ENCODE measurements at regions not wholly inside any gene's neighbourhood (a gene's known extent, or its start where the extent isn't known, plus 50 kb on each side); places are given as distances from the start of the nearest gene placed in this dataset.
A peak's percentile ranks its signal among the peaks of the same experiment; 100 is the strongest.

- Mint-ChIP-seq H3K4me3 (no peak overlapping the region), H3K27me3 (peaks cover 1 to 3% of the 10 kb centered on the region in 2 donors), H3K9me3 (peaks cover 0 to 14% (median 6%) of the 10 kb centered on the region in 8 donors), H3K4me1 (no peaks in the 10 kb centered on the region), H3K27ac (no peak overlapping the region), H3K36me3 (no peaks in the 10 kb centered on the region)
- no peaks in the 10 kb centered on the region for H3K4me1 ChIP-seq (ENCODE audit: insufficient read depth, low read length)
- no peaks in the 10 kb centered on the region for H3K27me3 ChIP-seq (ENCODE audit: insufficient read depth, low read length)
- H3K36me3 ChIP-seq (ENCODE audit: insufficient read depth, low read length): no peaks in the 10 kb centered on the region
- DNase-seq: no peak
- CTCF ChIA-PET (ENCODE audit: partially characterized antibody): no interaction called here
- H3K27ac ChIP-seq (ENCODE audit: low read depth, low read length): no peak overlapping the region
- intact Hi-C loops (cut with micrococcal nuclease): no loop called here
- no peaks in the 10 kb centered on the region for H3K9me3 ChIP-seq (ENCODE audit: control insufficient read depth in 1 of 2, low read length in 2 of 2)
- POLR2A ChIA-PET (ENCODE audit: partially characterized antibody): no interaction called here
- H3K4me3 ChIP-seq (ENCODE audit: low read length in 2 of 2): no peak overlapping the region
These were observed 91.3 kb upstream of the ABI1 start for GRCh38 chr10:26952094-26952493.

- intact Hi-C loops (cut with micrococcal nuclease): no loop called here
- Histone ChIP-seq H3K27ac (ENCODE audit: low read depth, low read length) (no peak overlapping the region), H3K4me3 (ENCODE audit: low read length in 2 of 2) (no peak overlapping the region), H3K27me3 (ENCODE audit: insufficient read depth, low read length) (no peaks in the 10 kb centered on the region), H3K36me3 (ENCODE audit: insufficient read depth, low read length) (no peaks in the 10 kb centered on the region), H3K9me3 (ENCODE audit: control insufficient read depth in 1 of 2, low read length in 2 of 2) (no peaks in the 10 kb centered on the region), H3K4me1 (ENCODE audit: insufficient read depth, low read length) (no peaks in the 10 kb centered on the region)
- Mint-ChIP-seq H3K4me3 (no peak overlapping the region), H3K4me1 (no peaks in the 10 kb centered on the region), H3K36me3 (no peaks in the 10 kb centered on the region), H3K9me3 (peaks cover 0 to 14% (median 6%) of the 10 kb centered on the region in 8 donors), H3K27ac (no peak overlapping the region), H3K27me3 (peaks cover 1 to 3% of the 10 kb centered on the region in 2 donors)
- CTCF ChIA-PET (ENCODE audit: partially characterized antibody): no interaction called here
- no peak for DNase-seq
- POLR2A ChIA-PET (ENCODE audit: partially characterized antibody): no interaction called here
These were observed 90.9 kb upstream of the ABI1 start for GRCh38 chr10:26951650-26952049.

GRCh38 chr10:26950934-26951333 lies 90.2 kb upstream of the ABI1 start:
- ChIA-PET CTCF (ENCODE audit: partially characterized antibody) (no interaction called here), POLR2A (ENCODE audit: partially characterized antibody) (no interaction called here)
- intact Hi-C loops (cut with micrococcal nuclease): no loop called here
- Mint-ChIP-seq H3K4me3 (peak overlapping the region in 1 of 8 donors; percentile 24), H3K4me1 (no peaks in the 10 kb centered on the region), H3K9me3 (peaks cover 0 to 14% (median 6%) of the 10 kb centered on the region in 8 donors), H3K36me3 (no peaks in the 10 kb centered on the region), H3K27me3 (peaks cover 1 to 3% of the 10 kb centered on the region in 2 donors), H3K27ac (no peak overlapping the region)
- no peaks in the 10 kb centered on the region for H3K4me1 ChIP-seq (ENCODE audit: insufficient read depth, low read length)
- H3K36me3 ChIP-seq (ENCODE audit: insufficient read depth, low read length): no peaks in the 10 kb centered on the region
- no peaks in the 10 kb centered on the region for H3K27me3 ChIP-seq (ENCODE audit: insufficient read depth, low read length)
- no peak for DNase-seq
- H3K9me3 ChIP-seq (ENCODE audit: control insufficient read depth in 1 of 2, low read length in 2 of 2): no peaks in the 10 kb centered on the region
- H3K4me3 ChIP-seq (ENCODE audit: low read length in 2 of 2): no peak overlapping the region
- no peak overlapping the region for H3K27ac ChIP-seq (ENCODE audit: low read depth, low read length)

- no peak overlapping the region for H3K4me3 Mint-ChIP-seq
- H3K36me3 Mint-ChIP-seq: no peaks in the 10 kb centered on the region
- H3K4me3 ChIP-seq (ENCODE audit: low read length in 2 of 2): no peak overlapping the region
- ChIA-PET CTCF (ENCODE audit: partially characterized antibody) (no interaction called here), POLR2A (ENCODE audit: partially characterized antibody) (no interaction called here)
- no peak overlapping the region for H3K27ac ChIP-seq (ENCODE audit: low read depth, low read length)
- H3K4me1 ChIP-seq (ENCODE audit: insufficient read depth, low read length): no peaks in the 10 kb centered on the region
- H3K27ac Mint-ChIP-seq: no peak overlapping the region
- intact Hi-C loops (cut with micrococcal nuclease): no loop called here
- no peaks in the 10 kb centered on the region for H3K36me3 ChIP-seq (ENCODE audit: insufficient read depth, low read length)
- H3K27me3 ChIP-seq (ENCODE audit: insufficient read depth, low read length): no peaks in the 10 kb centered on the region
- H3K9me3 Mint-ChIP-seq: peaks cover 0 to 14% (median 6%) of the 10 kb centered on the region in 8 donors
- no peak for DNase-seq
- no peaks in the 10 kb centered on the region for H3K4me1 Mint-ChIP-seq
- peaks cover 0 to 3% of the 10 kb centered on the region in 2 donors for H3K27me3 Mint-ChIP-seq
- H3K9me3 ChIP-seq (ENCODE audit: control insufficient read depth in 1 of 2, low read length in 2 of 2): no peaks in the 10 kb centered on the region
These were observed 85.5 kb upstream of the ABI1 start for GRCh38 chr10:26946102-26946811.

GRCh38 chr10:26944261-26944882 lies 83.6 kb upstream of the ABI1 start:
- Mint-ChIP-seq H3K27me3 (peaks cover 0 to 2% of the 10 kb centered on the region in 2 donors), H3K4me1 (no peaks in the 10 kb centered on the region), H3K36me3 (no peaks in the 10 kb centered on the region), H3K4me3 (peak overlapping the region in 4 of 8 donors; percentile 17 to 62 (median 32)), H3K9me3 (no peaks in the 10 kb centered on the region), H3K27ac (peak overlapping the region in 5 of 7 donors; percentile 63 to 81 (median 76))
- CTCF ChIA-PET (ENCODE audit: partially characterized antibody): no interaction called here
- DNase-seq: peak in 1 of 5 donors; percentile 19
- intact Hi-C loops (cut with micrococcal nuclease): no loop called here
- no peaks in the 10 kb centered on the region for H3K36me3 ChIP-seq (ENCODE audit: insufficient read depth, low read length)
- H3K4me1 ChIP-seq (ENCODE audit: insufficient read depth, low read length): no peaks in the 10 kb centered on the region
- POLR2A ChIA-PET (ENCODE audit: partially characterized antibody): no interaction called here
- H3K4me3 ChIP-seq (ENCODE audit: low read length in 2 of 2): no peak overlapping the region
- no peak overlapping the region for H3K27ac ChIP-seq (ENCODE audit: low read depth, low read length)
- H3K27me3 ChIP-seq (ENCODE audit: insufficient read depth, low read length): no peaks in the 10 kb centered on the region
- H3K9me3 ChIP-seq (ENCODE audit: control insufficient read depth in 1 of 2, low read length in 2 of 2): no peaks in the 10 kb centered on the region

GRCh38 chr10:26939962-26940354 lies 79.2 kb upstream of the ABI1 start:
- intact Hi-C loops (cut with micrococcal nuclease): no loop called here
- Histone ChIP-seq H3K4me1 (ENCODE audit: insufficient read depth, low read length) (no peaks in the 10 kb centered on the region), H3K36me3 (ENCODE audit: insufficient read depth, low read length) (no peaks in the 10 kb centered on the region), H3K27me3 (ENCODE audit: insufficient read depth, low read length) (no peaks in the 10 kb centered on the region), H3K9me3 (ENCODE audit: control insufficient read depth in 1 of 2, low read length in 2 of 2) (no peaks in the 10 kb centered on the region), H3K4me3 (ENCODE audit: low read length in 2 of 2) (no peak overlapping the region), H3K27ac (ENCODE audit: low read depth, low read length) (no peak overlapping the region)
- DNase-seq: no peak
- no peaks in the 10 kb centered on the region for H3K36me3 Mint-ChIP-seq
- peaks cover 0 to 2% of the 10 kb centered on the region in 2 donors for H3K27me3 Mint-ChIP-seq
- ChIA-PET CTCF (ENCODE audit: partially characterized antibody) (no interaction called here), POLR2A (ENCODE audit: partially characterized antibody) (no interaction called here)
- H3K4me3 Mint-ChIP-seq: no peak overlapping the region
- H3K9me3 Mint-ChIP-seq: no peaks in the 10 kb centered on the region
- no peaks in the 10 kb centered on the region for H3K4me1 Mint-ChIP-seq
- no peak overlapping the region for H3K27ac Mint-ChIP-seq

- Mint-ChIP-seq H3K27ac (no peak overlapping the region), H3K4me1 (no peaks in the 10 kb centered on the region), H3K36me3 (no peaks in the 10 kb centered on the region), H3K9me3 (no peaks in the 10 kb centered on the region), H3K4me3 (no peak overlapping the region), H3K27me3 (peaks cover 0 to 2% of the 10 kb centered on the region in 2 donors)
- ChIA-PET POLR2A (ENCODE audit: partially characterized antibody) (no interaction called here), CTCF (ENCODE audit: partially characterized antibody) (no interaction called here)
- no peak for DNase-seq
- intact Hi-C loops (cut with micrococcal nuclease): no loop called here
- Histone ChIP-seq H3K27me3 (ENCODE audit: insufficient read depth, low read length) (no peaks in the 10 kb centered on the region), H3K36me3 (ENCODE audit: insufficient read depth, low read length) (no peaks in the 10 kb centered on the region), H3K27ac (ENCODE audit: low read depth, low read length) (no peak overlapping the region), H3K4me3 (ENCODE audit: low read length in 2 of 2) (no peak overlapping the region), H3K9me3 (ENCODE audit: control insufficient read depth in 1 of 2, low read length in 2 of 2) (no peaks in the 10 kb centered on the region), H3K4me1 (ENCODE audit: insufficient read depth, low read length) (no peaks in the 10 kb centered on the region)
These were observed 78.7 kb upstream of the ABI1 start for GRCh38 chr10:26939290-26939961.

Measured in CD4-positive, alpha-beta memory T cell (primary cell).